Fibroblast of skin of right biceps (primary cell): ENCODE measurements at regions not wholly inside any gene's neighbourhood (a gene's known extent, or its start where the extent isn't known, plus 50 kb on each side); places are given as distances from the start of the nearest gene placed in this dataset.
"Not testable (repeated sequence)": the region's sequence is repeated elsewhere in the genome, so short reads cannot be mapped to it uniquely, and the experiment has no call there.

Experiments
- DNase-seq: peaks from one replicate; pipeline ENCODE4 v3.0.0-alpha.2; 2013

GRCh38 chr2:212766921-212767320 lies 228.3 kb upstream of the ERBB4 start:
- DNase-seq, result no peak

- DNase-seq, result no peak
These were observed 214.2 kb upstream of the ERBB4 start for GRCh38 chr2:212752730-212753351.

- DNase-seq, result no peak
These were observed 206.8 kb upstream of the ERBB4 start for GRCh38 chr2:212745359-212745758.

- no peak for DNase-seq
These were observed 199.0 kb upstream of the ERBB4 start for GRCh38 chr2:212737392-212738172.

- no peak for DNase-seq
These were observed 197.8 kb upstream of the ERBB4 start for GRCh38 chr2:212736385-212736726.

GRCh38 chr2:212733273-212733672 lies 194.7 kb upstream of the ERBB4 start:
- DNase-seq, result no peak

- DNase-seq, result no peak
These were observed 194.3 kb upstream of the ERBB4 start for GRCh38 chr2:212732860-212733259.

GRCh38 chr2:212730994-212731393 lies 192.4 kb upstream of the ERBB4 start:
- DNase-seq, result no peak

- no peak for DNase-seq
These were observed 190.1 kb upstream of the ERBB4 start for GRCh38 chr2:212728717-212729116.

- DNase-seq, result no peak
These were observed 189.1 kb upstream of the ERBB4 start for GRCh38 chr2:212727751-212728150.

- no peak for DNase-seq
These were observed 187.8 kb upstream of the ERBB4 start for GRCh38 chr2:212726403-212726802.

- no peak for DNase-seq
These were observed 186.6 kb upstream of the ERBB4 start for GRCh38 chr2:212725180-212725579.

GRCh38 chr2:212723226-212723625 lies 184.6 kb upstream of the ERBB4 start:
- DNase-seq, result no peak

- no peak for DNase-seq
These were observed 183.4 kb upstream of the ERBB4 start for GRCh38 chr2:212722046-212722445.

- DNase-seq, result no peak
These were observed 182.4 kb upstream of the ERBB4 start for GRCh38 chr2:212721026-212721451.

GRCh38 chr2:212715411-212715810 lies 176.8 kb upstream of the ERBB4 start:
- DNase-seq, result not testable (repeated sequence)

- no peak for DNase-seq
These were observed 175.1 kb upstream of the ERBB4 start for GRCh38 chr2:212713681-212714080.

- no peak for DNase-seq
These were observed 174.4 kb upstream of the ERBB4 start for GRCh38 chr2:212712991-212713390.

- no peak for DNase-seq
These were observed 173.9 kb upstream of the ERBB4 start for GRCh38 chr2:212712466-212712865.

GRCh38 chr2:212711856-212712255 lies 173.3 kb upstream of the ERBB4 start:
- DNase-seq, result peak; percentile 33

GRCh38 chr2:212709280-212709679 lies 170.7 kb upstream of the ERBB4 start:
- no peak for DNase-seq

GRCh38 chr2:212708355-212708754 lies 169.8 kb upstream of the ERBB4 start:
- DNase-seq, result peak; percentile 8

GRCh38 chr2:212695426-212695825 lies 156.8 kb upstream of the ERBB4 start:
- no peak for DNase-seq

GRCh38 chr2:212694398-212694797 lies 155.8 kb upstream of the ERBB4 start:
- DNase-seq, result no peak

- no peak for DNase-seq
These were observed 153.9 kb upstream of the ERBB4 start for GRCh38 chr2:212692466-212692865.
